ENCODE measurements at regions not wholly inside any gene's neighbourhood (a gene's known extent, or its start where the extent isn't known, plus 50 kb on each side); places are given as distances from the start of the nearest gene placed in this dataset.

- DNase-seq (ENCODE audit: low read depth): no peak
- TF ChIP-seq MAX (IDR thresholded peaks at IDR 0.05; ENCODE audit: low read depth, low read length) (no peak), POLR2A (IDR thresholded peaks at IDR 0.05; ENCODE audit: extremely low read depth, insufficient read length) (no peak), CTCF (IDR thresholded peaks at IDR 0.05; ENCODE audit: low read depth, low read length) (no peak), MYC (IDR thresholded peaks at IDR 0.05; ENCODE audit: low read depth, low read length) (no peak)
- H3K4me3 ChIP-seq (ENCODE audit: low read depth, low read length): no peak overlapping the region
Measured at GRCh38 chr17:73955616-73956015, 247.9 kb upstream of the RPL38 start.

- DNase-seq (ENCODE audit: low read depth): no peak
- TF ChIP-seq MAX (IDR thresholded peaks at IDR 0.05; ENCODE audit: low read depth, low read length): no peak
- no peak for TF ChIP-seq MYC (IDR thresholded peaks at IDR 0.05; ENCODE audit: low read depth, low read length)
- no peak for TF ChIP-seq POLR2A (IDR thresholded peaks at IDR 0.05; ENCODE audit: extremely low read depth, insufficient read length)
- no peak for TF ChIP-seq CTCF (IDR thresholded peaks at IDR 0.05; ENCODE audit: low read depth, low read length)
- no peak overlapping the region for H3K4me3 ChIP-seq (ENCODE audit: low read depth, low read length)
Measured at GRCh38 chr17:73956169-73956568, 247.3 kb upstream of the RPL38 start.

- no peak overlapping the region for H3K4me3 ChIP-seq (ENCODE audit: low read depth, low read length)
- DNase-seq (ENCODE audit: low read depth): peak; percentile 68
- TF ChIP-seq CTCF (IDR thresholded peaks at IDR 0.05; ENCODE audit: low read depth, low read length): peak; percentile 48
- TF ChIP-seq MYC (IDR thresholded peaks at IDR 0.05; ENCODE audit: low read depth, low read length): no peak
Measured at GRCh38 chr17:73956595-73957465, 246.6 kb upstream of the RPL38 start.

GRCh38 chr17:73957564-73957963 is 245.9 kb upstream of the RPL38 start:
- no peak for TF ChIP-seq MYC (IDR thresholded peaks at IDR 0.05; ENCODE audit: low read depth, low read length)
- TF ChIP-seq MAX (IDR thresholded peaks at IDR 0.05; ENCODE audit: low read depth, low read length): no peak
- no peak for TF ChIP-seq CTCF (IDR thresholded peaks at IDR 0.05; ENCODE audit: low read depth, low read length)
- no peak for TF ChIP-seq POLR2A (IDR thresholded peaks at IDR 0.05; ENCODE audit: extremely low read depth, insufficient read length)
- no peak overlapping the region for H3K4me3 ChIP-seq (ENCODE audit: low read depth, low read length)
- DNase-seq (ENCODE audit: low read depth): no peak

GRCh38 chr17:73958453-73958852 is 245.0 kb upstream of the RPL38 start:
- DNase-seq (ENCODE audit: low read depth): no peak
- TF ChIP-seq POLR2A (IDR thresholded peaks at IDR 0.05; ENCODE audit: extremely low read depth, insufficient read length) (no peak), MYC (IDR thresholded peaks at IDR 0.05; ENCODE audit: low read depth, low read length) (no peak), MAX (IDR thresholded peaks at IDR 0.05; ENCODE audit: low read depth, low read length) (no peak), CTCF (IDR thresholded peaks at IDR 0.05; ENCODE audit: low read depth, low read length) (no peak)

More at GRCh38 chr17:73958453-73958852, 245.0 kb upstream of the RPL38 start:
- no peak overlapping the region for H3K4me3 ChIP-seq (ENCODE audit: low read depth, low read length)
